ENCODE measurements at regions not wholly inside any gene's neighbourhood (a gene's known extent, or its start where the extent isn't known, plus 50 kb on each side); places are given as distances from the start of the nearest gene placed in this dataset.
"Not testable (repeated sequence)": the region's sequence is repeated elsewhere in the genome, so short reads cannot be mapped to it uniquely, and the experiment has no call there.

GRCh38 chr20:12837646-12838045 lies 171.1 kb upstream of the SPTLC3 start:
- no peaks in the 10 kb centered on the region for H3K27me3 ChIP-seq
- DNase-seq (no peak), ATAC-seq (no peak)
- WGBS, 2 donors = 22 to 44% methylated on average over 2 of the region's 2 CpGs
- H3K4me1 ChIP-seq = no peaks in the 10 kb centered on the region
- H3K4me3 ChIP-seq = no peak overlapping the region
- H3K36me3 ChIP-seq = no peaks in the 10 kb centered on the region
- H3K27ac ChIP-seq = no peak overlapping the region
- intact Hi-C loops (cut with DNase I) = no loop called here
- H3K9me3 ChIP-seq = no peaks in the 10 kb centered on the region
- TF ChIP-seq, protein P1, sequence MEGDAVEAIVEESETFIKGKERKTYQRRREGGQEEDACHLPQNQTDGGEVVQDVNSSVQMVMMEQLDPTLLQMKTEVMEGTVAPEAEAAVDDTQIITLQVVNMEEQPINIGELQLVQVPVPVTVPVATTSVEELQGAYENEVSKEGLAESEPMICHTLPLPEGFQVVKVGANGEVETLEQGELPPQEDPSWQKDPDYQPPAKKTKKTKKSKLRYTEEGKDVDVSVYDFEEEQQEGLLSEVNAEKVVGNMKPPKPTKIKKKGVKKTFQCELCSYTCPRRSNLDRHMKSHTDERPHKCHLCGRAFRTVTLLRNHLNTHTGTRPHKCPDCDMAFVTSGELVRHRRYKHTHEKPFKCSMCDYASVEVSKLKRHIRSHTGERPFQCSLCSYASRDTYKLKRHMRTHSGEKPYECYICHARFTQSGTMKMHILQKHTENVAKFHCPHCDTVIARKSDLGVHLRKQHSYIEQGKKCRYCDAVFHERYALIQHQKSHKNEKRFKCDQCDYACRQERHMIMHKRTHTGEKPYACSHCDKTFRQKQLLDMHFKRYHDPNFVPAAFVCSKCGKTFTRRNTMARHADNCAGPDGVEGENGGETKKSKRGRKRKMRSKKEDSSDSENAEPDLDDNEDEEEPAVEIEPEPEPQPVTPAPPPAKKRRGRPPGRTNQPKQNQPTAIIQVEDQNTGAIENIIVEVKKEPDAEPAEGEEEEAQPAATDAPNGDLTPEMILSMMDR (IDR thresholded peaks at IDR 0.05) = no peak

DNA sequence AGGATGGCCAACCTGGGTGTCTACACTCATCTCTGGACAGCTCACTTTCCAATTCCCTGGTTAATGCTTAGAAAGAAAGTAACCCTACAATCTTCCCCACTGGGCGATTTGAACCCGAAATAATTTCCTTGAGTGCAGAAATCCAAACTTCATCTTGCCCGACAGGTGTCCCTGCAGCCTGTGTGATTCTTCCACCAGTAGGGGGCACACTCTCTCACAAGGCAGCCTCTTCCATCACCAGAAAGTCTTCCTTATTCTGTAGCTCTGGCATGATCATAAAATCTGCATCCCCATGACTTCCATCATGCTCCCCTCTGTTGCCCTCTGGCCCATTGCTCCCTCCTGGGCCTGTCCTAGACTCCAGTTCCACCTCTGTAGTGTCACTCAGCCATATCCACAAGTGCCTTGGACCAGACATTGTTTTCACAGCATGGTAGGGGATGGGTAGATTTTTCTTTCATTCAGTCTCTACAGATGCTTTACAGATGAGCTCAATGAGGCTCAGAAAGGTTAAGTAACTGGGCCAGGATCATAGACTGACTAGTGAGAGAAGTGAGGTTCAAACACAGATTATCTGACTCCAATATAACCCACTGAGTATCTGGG lies 170.4 kb upstream of the SPTLC3 start:
- intact Hi-C loops (cut with DNase I) = no loop called here
- H3K27me3 ChIP-seq = no peaks in the 10 kb centered on the region
- H3K27ac ChIP-seq = no peak overlapping the region
- no peaks in the 10 kb centered on the region for H3K36me3 ChIP-seq
- WGBS, 2 donors = 77 to 81% methylated on average over 3 of the region's 3 CpGs
- no peaks in the 10 kb centered on the region for H3K9me3 ChIP-seq
- no peaks in the 10 kb centered on the region for H3K4me1 ChIP-seq
- TF ChIP-seq, protein P1 (IDR thresholded peaks at IDR 0.05) = peak in 3 of 9 donors; percentile 5 to 20 (median 9)
- DNase-seq (no peak), ATAC-seq (no peak)
- H3K4me3 ChIP-seq = no peak overlapping the region

GRCh38 chr20:12847872-12848271 lies 160.9 kb upstream of the SPTLC3 start:
- Histone ChIP-seq H3K36me3 (no peaks in the 10 kb centered on the region), H3K9me3 (no peaks in the 10 kb centered on the region), H3K27me3 (peaks cover 0 to 16% (median 0%) of the 10 kb centered on the region in 7 donors), H3K4me3 (no peak overlapping the region), H3K4me1 (no peaks in the 10 kb centered on the region), H3K27ac (no peak overlapping the region)
- intact Hi-C loops (cut with DNase I) = no loop called here
- 24 to 28% methylated on average over 2 of the region's 2 CpGs for WGBS, 2 donors
- ATAC-seq = no peak
- TF ChIP-seq, protein P1 (IDR thresholded peaks at IDR 0.05) = no peak
- DNase-seq = no peak

DNA sequence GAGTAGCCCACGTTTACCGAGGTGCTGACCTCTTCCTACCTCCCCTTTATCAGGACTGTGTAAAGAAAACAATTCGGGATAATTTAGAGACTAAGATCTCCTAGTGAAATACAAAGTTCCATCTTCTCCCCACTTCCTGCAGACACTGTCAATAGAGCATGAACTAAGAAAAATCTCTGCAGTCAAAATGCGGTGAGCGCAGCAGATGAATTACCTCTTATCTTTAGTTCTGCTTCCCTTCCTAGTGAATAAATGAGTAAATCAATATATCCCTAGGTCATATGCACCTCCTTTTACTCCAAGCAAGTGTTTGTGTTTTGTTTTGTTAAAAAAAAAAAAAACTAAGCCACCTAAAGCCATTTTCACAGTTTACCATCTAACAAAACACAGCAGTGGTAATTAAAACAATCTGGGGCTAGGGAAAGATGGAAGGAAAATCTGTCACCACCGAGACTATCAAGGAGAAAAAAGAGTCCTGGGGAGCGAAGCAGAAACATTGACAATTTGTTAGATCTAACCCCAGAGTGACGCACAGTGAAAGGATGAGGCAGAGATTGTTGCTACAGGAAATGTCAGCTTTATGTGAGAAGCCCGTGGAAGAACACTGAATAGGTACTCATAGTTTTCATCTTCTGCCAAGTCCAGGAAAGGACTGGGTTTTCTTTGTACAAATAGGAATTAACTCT lies 159.4 kb upstream of the SPTLC3 start:
- peaks cover 0 to 16% (median 0%) of the 10 kb centered on the region in 7 donors for H3K27me3 ChIP-seq
- DNase-seq (no peak), ATAC-seq (no peak)
- no peaks in the 10 kb centered on the region for H3K4me1 ChIP-seq
- no peak overlapping the region for H3K4me3 ChIP-seq
- intact Hi-C loops (cut with DNase I) = no loop called here
- no peaks in the 10 kb centered on the region for H3K9me3 ChIP-seq
- H3K36me3 ChIP-seq = no peaks in the 10 kb centered on the region
- H3K27ac ChIP-seq = no peak overlapping the region
- TF ChIP-seq, protein P1 (IDR thresholded peaks at IDR 0.05) = no peak
- WGBS, 2 donors = 19 to 27% methylated on average over 9 of the region's 9 CpGs

DNA sequence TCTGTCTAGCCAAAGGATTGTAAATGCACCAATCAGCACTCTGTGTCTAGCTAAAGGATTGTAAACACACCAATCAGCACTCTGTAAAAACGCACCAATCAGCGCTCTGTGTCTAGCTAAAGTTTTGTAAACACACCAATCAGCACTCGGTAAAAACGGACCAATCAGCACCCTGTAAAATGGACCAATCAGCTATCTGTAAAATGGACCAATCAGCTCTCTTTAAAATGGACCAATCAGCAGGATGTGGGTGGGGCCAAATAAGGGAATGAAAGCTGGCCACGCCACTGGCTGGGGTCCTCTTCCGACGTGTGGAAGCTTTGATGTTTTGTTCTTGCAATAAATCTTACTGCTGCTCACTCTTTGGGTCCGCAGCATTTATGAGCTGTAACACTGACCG lies 151.1 kb upstream of the SPTLC3 start:
- intact Hi-C loops (cut with DNase I); H3K4me3 ChIP-seq: not testable (repeated sequence)

More for the DNA sequence above, 151.1 kb upstream of the SPTLC3 start:
- not testable (repeated sequence) for ATAC-seq, H3K27ac ChIP-seq, H3K4me1 ChIP-seq, H3K36me3 ChIP-seq, DNase-seq, H3K27me3 ChIP-seq
- WGBS, 2 donors = 93% methylated on average over 9 of the region's 9 CpGs
- peaks cover 0 to 28% (median 0%) of the 10 kb centered on the region in 11 donors for H3K9me3 ChIP-seq

Data from heart right ventricle (tissue), 16 donors.